HG02642 (cell line): ENCODE measurements at regions not wholly inside any gene's neighbourhood (a gene's known extent, or its start where the extent isn't known, plus 50 kb on each side); places are given as distances from the start of the nearest gene placed in this dataset.
A peak's percentile ranks its signal among the peaks of the same experiment; 100 is the strongest.
"Not testable (repeated sequence)": the region's sequence is repeated elsewhere in the genome, so short reads cannot be mapped to it uniquely, and the experiment has no call there.

Source experiments
- ATAC-seq: cut with Tn5 transposase; IDR thresholded peaks from one replicate; pipeline ENCODE4 v1.9.1; 2021; ENCODE audit warnings: mild to moderate bottlenecking; ENCODE audit not compliant: unreplicated experiment, poor library complexity

DNA sequence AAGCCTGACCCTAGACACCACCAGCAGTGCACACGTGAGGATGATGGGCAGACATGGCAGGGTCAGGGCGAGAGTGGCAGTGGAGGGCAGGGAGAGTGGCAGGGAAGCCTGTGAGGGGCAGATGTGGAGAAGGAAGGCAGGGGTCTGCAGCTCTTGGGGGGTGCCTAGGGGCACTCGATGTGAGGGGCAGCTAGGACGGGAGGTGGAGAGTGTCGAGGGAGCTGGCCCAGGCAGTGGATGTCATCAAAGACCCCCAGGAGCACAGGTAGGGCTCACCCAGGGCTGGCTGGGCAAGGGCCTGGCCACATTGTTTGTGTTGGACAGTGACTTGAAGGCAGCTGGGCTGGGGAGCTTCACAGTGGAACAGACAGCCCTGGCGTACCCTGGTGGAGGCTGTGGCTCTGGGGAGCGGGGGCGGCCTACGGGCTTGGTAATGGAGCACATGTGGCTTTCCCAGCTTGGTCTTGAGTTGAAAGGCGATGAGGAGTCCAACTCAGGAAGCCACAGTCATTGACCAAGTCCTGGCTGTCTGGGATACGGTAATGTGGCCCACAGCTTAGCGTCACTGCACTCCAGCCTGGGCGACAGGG lies 87.1 kb downstream of the RTP5 start:
- no peak for ATAC-seq

- ATAC-seq: no peak
These were observed 87.7 kb downstream of the RTP5 start for GRCh38 chr2:241957276-241957675.

GRCh38 chr2:241958818-241959545 lies 89.5 kb downstream of the RTP5 start:
- ATAC-seq: no peak

DNA sequence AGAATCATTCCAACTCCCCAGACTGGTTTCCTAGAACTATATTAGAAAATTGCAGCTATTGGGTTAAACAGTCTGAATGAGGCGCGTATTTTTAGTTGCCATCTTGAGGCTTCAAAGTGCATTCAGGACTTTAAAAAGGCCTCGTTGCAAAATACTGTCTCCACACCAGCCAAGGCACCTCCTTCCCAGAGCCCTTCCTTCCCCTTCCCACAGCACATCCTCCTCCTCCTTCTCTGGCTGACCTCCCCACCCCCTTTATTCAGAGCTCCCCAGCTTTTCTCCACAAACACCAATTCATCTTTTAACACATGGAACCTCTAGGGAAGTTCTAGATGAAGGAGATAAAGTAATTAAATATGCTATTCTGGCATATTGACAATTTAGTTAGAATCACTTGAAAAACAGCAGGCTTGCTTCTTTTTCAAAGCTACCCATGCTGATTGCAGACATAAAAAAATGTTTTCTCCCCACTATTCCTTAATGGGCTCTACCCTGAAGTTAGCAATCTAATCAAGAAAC lies 90.3 kb downstream of the RTP5 start:
- ATAC-seq: no peak

DNA sequence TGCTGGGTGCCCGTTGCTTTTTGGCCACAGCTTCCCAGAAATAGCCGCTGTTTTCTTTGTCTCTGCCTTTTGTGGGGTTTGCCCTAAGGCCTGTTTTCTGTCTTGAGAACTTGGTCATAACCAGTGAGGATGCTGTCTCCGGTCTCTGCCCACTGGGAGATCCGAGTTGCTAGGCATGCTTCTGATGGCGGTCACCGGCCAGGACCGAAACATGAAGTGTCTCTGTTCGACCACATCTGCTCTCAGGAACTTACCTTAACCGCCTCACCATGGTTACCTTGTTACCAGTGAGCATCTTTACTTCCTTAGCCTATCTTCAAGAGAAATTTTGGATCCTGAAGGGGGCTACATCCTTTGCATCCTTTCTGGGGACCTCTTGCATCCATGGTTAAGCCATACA lies 91.9 kb downstream of the RTP5 start:
- ATAC-seq: no peak

DNA sequence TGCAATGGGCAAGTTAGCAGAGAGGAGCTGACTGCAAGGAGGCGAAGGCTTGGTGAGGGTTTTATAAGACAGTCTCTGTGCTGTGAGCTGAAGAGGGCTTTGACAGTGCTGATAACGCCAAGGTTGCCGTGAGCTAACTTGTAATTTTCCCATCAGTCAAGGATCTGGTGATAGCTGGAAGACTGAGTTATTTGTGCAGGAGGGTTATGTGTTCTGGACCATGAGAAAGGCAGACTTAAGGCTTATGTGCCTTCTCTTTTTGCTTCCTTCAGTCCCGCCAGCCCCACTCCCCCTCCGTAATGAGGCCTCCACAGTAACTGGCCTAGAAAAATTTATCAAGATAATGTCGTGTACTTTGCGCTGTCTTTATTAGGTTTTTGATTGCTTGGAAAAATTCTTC lies 94.6 kb downstream of the RTP5 start:
- ATAC-seq: no peak

DNA sequence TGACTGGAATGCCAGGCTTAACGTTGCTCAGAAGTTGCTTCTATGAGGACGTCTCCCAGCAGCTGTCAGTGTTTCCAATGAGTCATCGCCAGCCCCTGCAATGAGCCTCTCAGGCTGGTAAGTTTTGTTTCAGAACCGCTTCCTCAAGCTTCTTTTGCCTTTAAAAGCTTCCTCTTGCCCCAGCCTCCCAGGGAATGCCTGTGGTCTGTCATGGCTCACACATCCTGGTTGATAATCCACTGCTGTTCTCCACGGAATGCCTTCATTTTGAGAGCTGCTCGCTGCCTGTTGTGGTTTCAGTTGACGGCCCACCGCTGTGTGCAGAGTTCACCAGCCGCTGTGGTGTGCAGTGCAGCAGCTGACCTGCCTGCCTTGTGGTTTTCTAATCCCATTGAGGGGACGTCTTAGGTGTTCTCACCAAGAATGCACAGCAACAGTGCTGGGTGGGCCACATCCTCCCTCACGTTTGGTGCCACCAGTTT lies 96.4 kb downstream of the RTP5 start:
- ATAC-seq: peak; percentile 81

DNA sequence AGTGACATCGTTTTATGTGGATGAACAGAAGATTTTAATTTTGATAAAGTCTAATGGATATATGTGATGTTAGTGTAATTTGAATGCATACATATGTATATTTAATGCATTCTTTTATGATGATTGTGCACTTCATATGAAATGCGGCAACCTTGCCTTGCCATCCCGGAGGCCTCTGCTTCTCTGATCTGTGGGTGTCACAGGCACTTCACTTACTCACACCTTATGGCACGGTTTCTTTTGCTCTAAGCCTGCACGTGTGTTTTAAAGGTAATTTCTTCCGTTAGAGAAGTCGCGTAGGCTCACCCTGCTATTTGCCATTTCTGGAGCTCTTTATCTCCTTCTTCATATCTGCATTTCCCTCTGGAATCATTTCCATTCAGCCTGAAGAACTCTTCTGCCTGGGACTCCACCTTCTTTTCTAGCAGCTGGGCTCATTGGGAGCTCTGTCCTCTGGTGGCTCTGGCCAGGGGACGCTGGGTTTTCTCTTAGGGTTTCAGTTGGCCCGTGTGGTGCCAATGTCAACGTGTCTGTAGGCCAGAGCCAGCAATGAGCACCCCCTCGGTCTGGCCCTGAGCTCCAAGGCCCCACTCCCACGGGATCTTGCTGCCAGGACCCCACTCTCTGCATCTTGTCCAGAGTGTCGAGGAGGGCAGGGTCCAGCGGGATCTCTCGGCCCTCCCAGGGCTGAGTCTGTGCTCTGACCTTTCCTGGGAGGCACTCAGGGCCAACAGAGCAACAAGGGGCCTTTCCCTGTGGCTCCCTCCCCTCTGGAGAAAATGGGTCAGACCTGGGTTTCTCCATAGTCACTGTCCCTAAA lies 97.3 kb downstream of the RTP5 start:
- ATAC-seq: no peak

- no peak for ATAC-seq
These were observed 98.1 kb downstream of the RTP5 start for GRCh38 chr2:241967467-241968144.

- ATAC-seq: no peak
These were observed 98.9 kb downstream of the RTP5 start for GRCh38 chr2:241968417-241968816.

- ATAC-seq: not testable (repeated sequence)
These were observed 99.7 kb downstream of the RTP5 start for GRCh38 chr2:241969182-241969581.

DNA sequence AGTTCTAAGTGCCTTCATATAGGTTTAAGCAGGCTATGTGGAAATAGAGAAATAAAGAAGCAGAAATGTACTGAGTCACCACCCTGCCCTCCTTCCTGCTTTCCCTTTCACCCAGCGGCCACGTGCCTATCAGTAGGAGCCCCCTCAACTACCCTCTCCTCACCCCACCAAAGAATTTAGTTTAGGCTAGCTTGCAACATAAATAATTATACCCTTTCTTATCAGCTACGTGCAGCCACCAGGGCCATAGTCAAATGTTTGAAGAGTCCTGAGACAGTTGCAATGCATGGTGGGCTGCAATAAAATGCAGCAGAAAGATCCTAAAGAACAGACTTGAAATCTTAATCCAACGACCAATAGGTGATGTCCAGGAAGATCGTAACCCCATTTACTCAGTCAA lies 101.2 kb downstream of the RTP5 start:
- ATAC-seq: no peak

- ATAC-seq: no peak
These were observed 104.6 kb downstream of the RTP5 start for GRCh38 chr2:241974096-241974495.

- no peak for ATAC-seq
These were observed 105.5 kb downstream of the RTP5 start for GRCh38 chr2:241974851-241975592.

DNA sequence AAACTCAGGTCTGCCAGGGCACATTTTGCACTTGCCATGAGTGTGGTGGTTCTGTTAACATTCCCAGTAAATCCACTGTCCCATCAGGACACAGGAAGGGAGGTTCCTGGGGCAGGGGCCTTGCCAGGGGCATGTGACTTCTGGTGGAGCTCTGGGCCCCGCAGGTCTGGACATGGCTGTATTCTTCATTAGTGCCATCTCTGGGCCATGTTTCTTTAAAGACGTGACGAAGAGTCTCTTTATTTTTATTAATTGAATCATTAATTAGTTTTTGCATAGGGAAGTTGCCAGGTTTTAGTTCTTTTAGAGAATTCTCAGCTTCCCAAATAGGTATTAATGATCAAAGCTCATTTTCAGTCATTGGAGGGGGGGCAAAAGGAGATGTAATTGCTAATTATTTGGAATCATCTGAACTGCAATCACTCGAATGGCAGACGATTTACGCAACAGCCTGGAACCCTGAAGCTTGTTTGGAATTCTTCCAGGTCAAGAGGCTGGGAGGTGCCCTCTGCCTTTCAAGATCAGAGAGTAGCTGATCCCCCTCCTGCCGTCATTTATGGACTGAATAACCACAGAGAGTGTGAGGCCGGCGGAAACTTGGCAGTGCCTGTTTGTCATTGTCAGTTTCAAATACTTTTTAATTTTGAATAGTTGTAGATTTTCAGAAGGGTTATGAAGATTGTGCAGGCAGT lies 106.2 kb downstream of the RTP5 start:
- ATAC-seq: no peak

DNA sequence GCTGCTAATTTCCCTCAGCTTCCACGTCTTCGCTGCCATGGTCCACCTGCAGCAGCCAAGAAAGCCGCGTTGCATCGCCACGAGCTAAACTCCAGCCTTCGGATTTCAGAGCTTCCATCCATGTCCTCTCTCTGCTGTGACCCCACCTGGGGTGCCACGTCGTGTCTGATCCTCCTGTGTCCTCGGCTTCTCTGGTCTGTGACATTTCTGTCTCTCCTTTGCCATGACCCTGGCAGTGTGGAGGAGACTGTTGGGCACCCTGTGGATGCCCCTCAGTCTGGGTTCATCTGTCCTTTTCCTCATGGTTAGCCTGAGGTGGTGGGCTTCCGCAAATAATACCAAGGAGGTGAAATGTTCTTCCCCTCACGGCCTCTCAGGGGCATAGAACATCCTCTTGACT lies 106.8 kb downstream of the RTP5 start:
- no peak for ATAC-seq

- ATAC-seq: no peak
These were observed 108.2 kb downstream of the RTP5 start for GRCh38 chr2:241977557-241978300.

GRCh38 chr2:241978670-241979069 lies 109.1 kb downstream of the RTP5 start:
- no peak for ATAC-seq

DNA sequence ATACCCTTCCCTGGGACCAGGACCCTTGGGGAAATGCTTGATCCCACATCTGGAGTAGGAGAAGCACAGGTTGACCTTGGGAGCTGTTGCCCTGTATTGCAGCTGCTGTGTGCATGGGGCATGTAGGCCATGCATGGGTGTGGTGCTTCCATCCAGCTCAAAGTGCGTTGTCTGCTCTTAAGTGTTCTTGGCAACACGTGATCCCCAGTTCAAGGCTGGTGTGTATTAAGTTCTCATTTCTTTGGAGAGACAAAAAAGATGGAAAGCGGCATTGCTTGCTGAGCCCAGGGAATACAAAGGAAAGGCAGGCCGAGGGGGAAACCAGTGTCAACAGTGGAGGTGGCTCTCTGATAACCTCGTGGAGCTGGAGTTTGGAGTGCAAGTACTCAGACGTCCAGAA lies 110.7 kb downstream of the RTP5 start:
- no peak for ATAC-seq
